K562 (cell line): ENCODE measurements at regions not wholly inside any gene's neighbourhood (a gene's known extent, or its start where the extent isn't known, plus 50 kb on each side); places are given as distances from the start of the nearest gene placed in this dataset.

Experiments used
- ATAC-seq: fragments of 200-7000 bp; cut with Tn5 transposase; 3 replicates; pipeline ENCODE4 v1.9.1; 2020; ENCODE audit warnings: moderate library complexity
- BruUV-seq: library from RNA; stranded (reverse); fragments of 400-500 nt; replicated peaks from 2 replicates; lab custom pipeline; 2021; lab: Mats Ljungman, UMichigan
- CTCF ChIA-PET: fragments of 300-600 bp; formaldehyde crosslinking; extraction: SDS; loops from one replicate; lab custom pipeline; 2021; ENCODE audit warnings: low intra/inter-chr PET ratio; lab: Yijun Ruan, JAX
- POLR2A ChIA-PET: fragments of 300-600, 350-650 bp; sonication (Branson Sonifier 250); formaldehyde crosslinking; extraction: SDS; loops from one replicate; lab custom pipeline; 2021; ENCODE audit warnings: antibody characterized with exemption, inconsistent platforms; lab: Yijun Ruan, JAX
- DNase-seq, 4 experiments: peaks; one replicate each; pipeline versions ENCODE4 v3.0.0 to v3.0.0-alpha.2; 2011 to 2018; ENCODE audit warnings: low spot score in 3 of 4, mixed read lengths in 3 of 4; ENCODE audit errors: extremely low read depth in 1 of 4
- FAIRE-seq: peaks from 2 replicates; lab custom pipeline; 2011; peaks lifted over from hg19 to GRCh38; lab: Jason Lieb, UNC
- H2AFZ ChIP-seq: 2 replicates; pipeline ENCODE4 v1.6.0; 2011; ENCODE audit warnings: low read depth, low read length, control low read depth, inconsistent platforms
- H3K27ac ChIP-seq: fragments of 200-600 bp; 3 replicates; pipeline ENCODE4 v1.8.0; 2011; ENCODE audit warnings: low read depth, mild to moderate bottlenecking, control low read depth, inconsistent platforms, low read length, moderate library complexity, mixed read lengths; ENCODE audit errors: extremely low read depth
- H3K27me3 ChIP-seq, 2 experiments: fragments of 300-600 bp in 1 of 2; 2 replicates in 1 of 2; 3 replicates in 1 of 2; pipeline versions ENCODE4 v1.6.0 to v1.8.0; 2011; ENCODE audit warnings: inconsistent platforms in 2 of 2, low read length in 2 of 2, mild to moderate bottlenecking in 1 of 2, mixed read lengths in 1 of 2, moderate library complexity in 1 of 2; ENCODE audit not compliant: control insufficient read depth in 2 of 2, insufficient read depth in 2 of 2
- H3K36me3 ChIP-seq: fragments of 300-600 bp; 3 replicates; pipeline ENCODE4 v1.8.0; 2011; ENCODE audit warnings: mild to moderate bottlenecking, low read length, inconsistent platforms; ENCODE audit not compliant: control insufficient read depth, insufficient read depth
- H3K4me1 ChIP-seq, 2 experiments: fragments of 200-600 bp in 1 of 2; replicated peaks in 1 of 2; 2 replicates in 1 of 2; 3 replicates in 1 of 2; pipeline versions ENCODE4 v1.5.1 to v1.8.0; 2011; ENCODE audit warnings: inconsistent platforms in 2 of 2, low read length in 2 of 2, mild to moderate bottlenecking in 1 of 2, mixed read lengths in 1 of 2, moderate library complexity in 1 of 2; ENCODE audit not compliant: control insufficient read depth in 2 of 2, insufficient read depth in 2 of 2
- H3K4me2 ChIP-seq: 2 replicates; pipeline ENCODE4 v1.6.1; 2011; ENCODE audit warnings: low read length, control low read depth, inconsistent platforms, mixed read lengths; ENCODE audit not compliant: insufficient read depth
- H3K4me3 ChIP-seq: fragments of 200-600 bp; sonication (generic), shearing (Covaris generic); 2 replicates; pipeline ENCODE4 v1.5.1; 2016; ENCODE audit warnings: control low read depth, inconsistent platforms
- H3K79me2 ChIP-seq: fragments of 200-600 bp; 3 replicates; pipeline ENCODE4 v1.8.0; 2011; ENCODE audit warnings: low read length, inconsistent platforms; ENCODE audit not compliant: control insufficient read depth, insufficient read depth
- H3K9ac ChIP-seq, 2 experiments: 2 replicates each; pipeline versions ENCODE4 v1.6.0 to v1.6.1; 2011; ENCODE audit warnings: low read depth in 2 of 2, low read length in 2 of 2, control low read depth in 1 of 2, inconsistent platforms in 1 of 2, mild to moderate bottlenecking in 1 of 2, mixed read lengths in 1 of 2; ENCODE audit not compliant: insufficient read depth in 1 of 2
- H3K9me1 ChIP-seq: one replicate; pipeline ENCODE4 v1.6.0; 2011; ENCODE audit warnings: inconsistent platforms, mild to moderate bottlenecking, low read length, moderate library complexity; ENCODE audit not compliant: control insufficient read depth, insufficient read depth
- H3K9me3 ChIP-seq: replicated peaks from 2 replicates; pipeline ENCODE4 v1.5.1; 2011; ENCODE audit warnings: low read depth, low read length, inconsistent platforms; ENCODE audit not compliant: control insufficient read depth, insufficient read depth
- H4K20me1 ChIP-seq: replicated peaks from 2 replicates; pipeline ENCODE4 v1.6.1; 2011; ENCODE audit warnings: low read length, inconsistent platforms, mixed read lengths; ENCODE audit not compliant: control insufficient read depth, insufficient read depth
- HDAC1 ChIP-seq, 2 experiments: fragments of 450-650 bp; IDR thresholded peaks; 2 replicates each; pipeline ENCODE4 v1.6.1; 2016 to 2017; ENCODE audit warnings: inconsistent platforms in 1 of 2, mild to moderate bottlenecking in 1 of 2, moderate library complexity in 1 of 2
- PHF8 ChIP-seq: fragments of 200-600 bp; sonication (generic); IDR thresholded peaks from 2 replicates; pipeline ENCODE4 v1.6.1; 2012; ENCODE audit warnings: mixed run types, mild to moderate bottlenecking, inconsistent platforms, low read length, moderate library complexity, borderline replicate concordance
- RAD51 ChIP-seq: fragments of 450-650 bp; IDR thresholded peaks from 2 replicates; pipeline ENCODE4 v1.7.1; 2016; ENCODE audit warnings: low read depth, mild to moderate bottlenecking, borderline replicate concordance
- ZNF165 ChIP-seq: fragments of 250-450 bp; sonication (Bioruptor Pico); IDR thresholded peaks from 2 replicates; pipeline ENCODE4 v1.4.0; 2020; ENCODE audit warnings: borderline replicate concordance
- WGBS: fragments of 100-300 bp; shearing (Covaris generic); methylation state at CpG from one replicate; pipeline ENCODE4 v1.1.6; 2016; ENCODE audit warnings: low coverage, mixed read lengths; ENCODE audit not compliant: insufficient coverage; ENCODE audit errors: missing lambda C conversion rate; 5-methylcytosine and 5-hydroxymethylcytosine counted together
- in situ Hi-C: fragments of 300-500 bp; cut with MboI; formaldehyde crosslinking; loops from 4 replicates; pipeline ENCODE4 v1.15.0; 2018; ENCODE audit warnings: inconsistent platforms, mixed read lengths
- intact Hi-C: fragments of 100-400 bp; cut with micrococcal nuclease; formaldehyde crosslinking; loops from 2 replicates; pipeline ENCODE4 v1.14.2; 2022
- TF ChIP-seq, protein P1 (sequence below): fragments of 250-450 bp; sonication (Bioruptor Pico); IDR thresholded peaks from 2 replicates; pipeline ENCODE4 v1.4.0; 2020; ENCODE audit warnings: borderline replicate concordance
- TF ChIP-seq, protein P2 (sequence below): fragments of 450-650 bp; conservative IDR thresholded peaks from 2 replicates; pipeline ENCODE4 v1.6.1; 2016; ENCODE audit warnings: missing genetic modification characterization, low read depth, mild to moderate bottlenecking, control low read depth, missing compliant biosample characterization
- TF ChIP-seq, protein P3 (sequence below): fragments of 450-650 bp; formaldehyde crosslinking; IDR thresholded peaks from 2 replicates; pipeline ENCODE4 v1.4.0; 2020; ENCODE audit warnings: mild to moderate bottlenecking, mixed read lengths
- TF ChIP-seq, protein P4 (sequence below): fragments of 250-450 bp; sonication (Bioruptor Pico); IDR thresholded peaks from 2 replicates; pipeline ENCODE4 v1.4.0; 2020; ENCODE audit warnings: mild to moderate bottlenecking, moderate library complexity
- TF ChIP-seq, protein P5 (sequence below): fragments of 450-650 bp; formaldehyde crosslinking; IDR thresholded peaks from 2 replicates; pipeline ENCODE4 v1.4.0; 2022; ENCODE audit warnings: mild to moderate bottlenecking, moderate library complexity

DNA sequence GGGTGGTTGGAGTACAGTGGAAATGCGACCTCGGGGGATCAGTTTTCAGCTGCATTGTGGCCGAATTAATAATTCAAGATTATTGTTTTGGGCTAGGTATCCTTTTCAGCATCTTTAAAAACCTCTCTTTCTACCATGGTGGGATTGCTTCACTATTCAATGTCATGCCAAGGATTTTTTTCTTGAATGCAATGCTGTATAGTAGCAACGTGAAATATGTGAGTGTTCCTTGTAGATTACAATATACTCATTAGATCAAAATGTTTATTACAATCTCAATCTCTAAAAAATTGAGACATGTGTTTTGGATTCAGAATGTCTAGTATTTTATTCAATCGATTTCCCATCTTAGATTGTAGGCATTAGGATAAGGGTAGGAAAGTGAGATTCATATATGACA is 586.5 kb upstream of the TBL1XR1 start (continued):
- TF ChIP-seq, protein P1, sequence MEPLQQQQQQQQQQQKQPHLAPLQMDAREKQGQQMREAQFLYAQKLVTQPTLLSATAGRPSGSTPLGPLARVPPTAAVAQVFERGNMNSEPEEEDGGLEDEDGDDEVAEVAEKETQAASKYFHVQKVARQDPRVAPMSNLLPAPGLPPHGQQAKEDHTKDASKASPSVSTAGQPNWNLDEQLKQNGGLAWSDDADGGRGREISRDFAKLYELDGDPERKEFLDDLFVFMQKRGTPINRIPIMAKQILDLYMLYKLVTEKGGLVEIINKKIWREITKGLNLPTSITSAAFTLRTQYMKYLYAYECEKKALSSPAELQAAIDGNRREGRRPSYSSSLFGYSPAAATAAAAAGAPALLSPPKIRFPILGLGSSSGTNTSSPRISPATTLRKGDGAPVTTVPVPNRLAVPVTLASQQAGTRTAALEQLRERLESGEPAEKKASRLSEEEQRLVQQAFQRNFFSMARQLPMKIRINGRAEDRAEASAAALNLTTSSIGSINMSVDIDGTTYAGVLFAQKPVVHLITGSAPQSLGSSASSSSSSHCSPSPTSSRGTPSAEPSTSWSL (CRISPR knock-in tag), result no peak

DNA sequence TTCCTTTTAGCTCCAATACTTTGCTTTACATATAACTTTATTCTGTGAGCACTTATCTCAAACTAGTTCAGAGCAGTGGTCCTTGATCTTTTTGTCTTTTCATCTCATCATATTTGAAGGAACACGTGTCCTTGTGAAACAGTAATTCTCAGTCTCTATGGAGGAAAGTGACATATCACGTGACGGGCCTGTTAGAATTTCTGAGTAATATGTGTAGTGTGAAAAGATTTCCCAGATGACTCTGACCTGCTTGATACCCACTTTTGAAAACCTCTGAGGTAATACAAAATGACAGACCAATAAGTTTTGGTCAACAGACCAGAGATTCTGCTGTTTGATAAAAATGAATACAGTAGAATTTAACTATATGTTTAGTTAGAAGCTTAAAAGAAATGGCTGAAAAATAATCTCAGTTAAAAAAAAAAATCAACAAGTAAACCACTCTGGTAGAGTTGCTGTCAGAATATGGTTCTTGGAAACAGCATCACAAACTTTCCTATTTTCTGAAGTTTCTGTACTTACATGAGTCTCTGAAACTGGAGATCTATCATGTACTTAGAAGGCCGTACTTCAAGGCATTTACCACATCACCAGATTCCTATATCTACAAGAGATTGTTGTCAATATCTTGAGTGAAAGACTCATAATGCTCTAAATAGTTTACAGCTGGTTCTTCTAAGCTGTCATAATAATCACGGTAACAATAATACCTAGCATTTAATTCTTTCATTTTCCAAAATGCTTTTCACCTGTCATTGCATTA is 590.2 kb upstream of the TBL1XR1 start:
- Histone ChIP-seq H3K27ac (no peak overlapping the region), H3K4me3 (no peak overlapping the region), H3K9ac (no peak overlapping the region), H3K79me2 (no peaks in the 10 kb centered on the region), H3K9me1 (no peaks in the 10 kb centered on the region), H3K4me1 (no peaks in the 10 kb centered on the region), H4K20me1 (no peaks in the 10 kb centered on the region), H2AFZ (no peak overlapping the region), H3K9me3 (no peaks in the 10 kb centered on the region), H3K27me3 (no peaks in the 10 kb centered on the region), H3K36me3 (no peaks in the 10 kb centered on the region), H3K4me2 (no peak overlapping the region)
- 11% methylated on average over 5 of the region's 5 CpGs for WGBS
- intact Hi-C loops, result no loop called here
- ChIA-PET CTCF (no interaction called here), POLR2A (no interaction called here)
- DNase-seq (no peak), FAIRE-seq (no peak), ATAC-seq (no peak)
- in situ Hi-C loops, result loop anchor here (10.0 kb wide), 1 partner anchor 843 kb away; no protein-coding TSS in a partner anchor
- BruUV-seq, result no TSS peak
- TF ChIP-seq, protein P2, sequence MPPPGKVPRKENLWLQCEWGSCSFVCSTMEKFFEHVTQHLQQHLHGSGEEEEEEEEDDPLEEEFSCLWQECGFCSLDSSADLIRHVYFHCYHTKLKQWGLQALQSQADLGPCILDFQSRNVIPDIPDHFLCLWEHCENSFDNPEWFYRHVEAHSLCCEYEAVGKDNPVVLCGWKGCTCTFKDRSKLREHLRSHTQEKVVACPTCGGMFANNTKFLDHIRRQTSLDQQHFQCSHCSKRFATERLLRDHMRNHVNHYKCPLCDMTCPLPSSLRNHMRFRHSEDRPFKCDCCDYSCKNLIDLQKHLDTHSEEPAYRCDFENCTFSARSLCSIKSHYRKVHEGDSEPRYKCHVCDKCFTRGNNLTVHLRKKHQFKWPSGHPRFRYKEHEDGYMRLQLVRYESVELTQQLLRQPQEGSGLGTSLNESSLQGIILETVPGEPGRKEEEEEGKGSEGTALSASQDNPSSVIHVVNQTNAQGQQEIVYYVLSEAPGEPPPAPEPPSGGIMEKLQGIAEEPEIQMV, result no peak
- TF ChIP-seq ZNF165 (CRISPR knock-in tag) (no peak), PHF8 (no peak), HDAC1 (IDR thresholded peaks at IDR 0.05) (no peak), RAD51 (peak; percentile 50)
- TF ChIP-seq, protein P3, sequence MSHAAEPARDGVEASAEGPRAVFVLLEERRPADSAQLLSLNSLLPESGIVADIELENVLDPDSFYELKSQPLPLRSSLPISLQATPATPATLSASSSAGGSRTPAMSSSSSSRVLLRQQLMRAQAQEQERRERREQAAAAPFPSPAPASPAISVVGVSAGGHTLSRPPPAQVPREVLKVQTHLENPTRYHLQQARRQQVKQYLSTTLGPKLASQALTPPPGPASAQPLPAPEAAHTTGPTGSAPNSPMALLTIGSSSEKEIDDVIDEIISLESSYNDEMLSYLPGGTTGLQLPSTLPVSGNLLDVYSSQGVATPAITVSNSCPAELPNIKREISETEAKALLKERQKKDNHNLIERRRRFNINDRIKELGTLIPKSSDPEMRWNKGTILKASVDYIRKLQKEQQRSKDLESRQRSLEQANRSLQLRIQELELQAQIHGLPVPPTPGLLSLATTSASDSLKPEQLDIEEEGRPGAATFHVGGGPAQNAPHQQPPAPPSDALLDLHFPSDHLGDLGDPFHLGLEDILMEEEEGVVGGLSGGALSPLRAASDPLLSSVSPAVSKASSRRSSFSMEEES, result peak; percentile 72
- TF ChIP-seq, protein P4, sequence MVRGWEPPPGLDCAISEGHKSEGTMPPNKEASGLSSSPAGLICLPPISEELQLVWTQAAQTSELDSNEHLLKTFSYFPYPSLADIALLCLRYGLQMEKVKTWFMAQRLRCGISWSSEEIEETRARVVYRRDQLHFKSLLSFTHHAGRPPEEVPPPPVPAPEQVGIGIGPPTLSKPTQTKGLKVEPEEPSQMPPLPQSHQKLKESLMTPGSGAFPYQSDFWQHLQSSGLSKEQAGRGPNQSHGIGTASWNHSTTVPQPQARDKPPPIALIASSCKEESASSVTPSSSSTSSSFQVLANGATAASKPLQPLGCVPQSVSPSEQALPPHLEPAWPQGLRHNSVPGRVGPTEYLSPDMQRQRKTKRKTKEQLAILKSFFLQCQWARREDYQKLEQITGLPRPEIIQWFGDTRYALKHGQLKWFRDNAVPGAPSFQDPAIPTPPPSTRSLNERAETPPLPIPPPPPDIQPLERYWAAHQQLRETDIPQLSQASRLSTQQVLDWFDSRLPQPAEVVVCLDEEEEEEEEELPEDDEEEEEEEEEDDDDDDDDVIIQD (CRISPR knock-in tag), result no peak
- TF ChIP-seq, protein P5, sequence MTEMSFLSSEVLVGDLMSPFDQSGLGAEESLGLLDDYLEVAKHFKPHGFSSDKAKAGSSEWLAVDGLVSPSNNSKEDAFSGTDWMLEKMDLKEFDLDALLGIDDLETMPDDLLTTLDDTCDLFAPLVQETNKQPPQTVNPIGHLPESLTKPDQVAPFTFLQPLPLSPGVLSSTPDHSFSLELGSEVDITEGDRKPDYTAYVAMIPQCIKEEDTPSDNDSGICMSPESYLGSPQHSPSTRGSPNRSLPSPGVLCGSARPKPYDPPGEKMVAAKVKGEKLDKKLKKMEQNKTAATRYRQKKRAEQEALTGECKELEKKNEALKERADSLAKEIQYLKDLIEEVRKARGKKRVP (CRISPR knock-in tag), result no peak
- TF ChIP-seq, all 486 proteins: peak for 2
